H1 (cell line): ENCODE measurements at regions not wholly inside any gene's neighbourhood (a gene's known extent, or its start where the extent isn't known, plus 50 kb on each side); places are given as distances from the start of the nearest gene placed in this dataset.

Experiments used
- CTCF ChIA-PET: fragments of 300-600 bp; sonication (Branson Sonifier 250); formaldehyde crosslinking; loops from one replicate; lab custom pipeline; 2021; ENCODE audit not compliant: partially characterized antibody; lab: Charles Lee
- POLR2A ChIA-PET: fragments of 300-600 bp; sonication (Branson Sonifier 250); formaldehyde crosslinking; loops from one replicate; lab custom pipeline; 2021; ENCODE audit warnings: inconsistent platforms; ENCODE audit not compliant: partially characterized antibody; lab: Charles Lee
- DNase-seq, 2 experiments: peaks; one replicate each; pipeline versions ENCODE4 v3.0.0 to v3.0.0-alpha.2; 2010 to 2022; ENCODE audit warnings: low spot score in 2 of 2, low read depth in 1 of 2, mixed read lengths in 1 of 2
- FAIRE-seq: peaks from 2 replicates; lab custom pipeline; 2011; peaks lifted over from hg19 to GRCh38; lab: Jason Lieb, UNC
- H2AFZ ChIP-seq: 2 replicates; pipeline ENCODE4 v1.8.1; 2012; ENCODE audit warnings: low read length, inconsistent platforms
- H2AK5ac ChIP-seq: 2 replicates; pipeline ENCODE4 v1.6.1; 2013; ENCODE audit warnings: low read depth, low read length
- H2BK120ac ChIP-seq: replicated peaks from 2 replicates; pipeline ENCODE3; 2013; ENCODE audit warnings: low read depth, low read length, inconsistent platforms
- H2BK12ac ChIP-seq: 2 replicates; pipeline ENCODE4 v1.6.1; 2013; ENCODE audit warnings: low read depth, low read length
- H2BK15ac ChIP-seq: 2 replicates; pipeline ENCODE4 v1.6.1; 2013; ENCODE audit warnings: low read length
- H2BK20ac ChIP-seq: 2 replicates; pipeline ENCODE4 v1.6.1; 2013; ENCODE audit warnings: low read length
- H2BK5ac ChIP-seq: 2 replicates; pipeline ENCODE4 v1.6.1; 2013; ENCODE audit warnings: low read depth, low read length
- H3K14ac ChIP-seq: 2 replicates; pipeline ENCODE4 v1.6.1; 2013; ENCODE audit warnings: inconsistent platforms; ENCODE audit not compliant: insufficient read length
- H3K18ac ChIP-seq: 2 replicates; pipeline ENCODE4 v1.6.1; 2013; ENCODE audit warnings: low read length; ENCODE audit errors: extremely low read depth
- H3K23ac ChIP-seq: 2 replicates; pipeline ENCODE4 v1.6.1; 2013; ENCODE audit warnings: inconsistent platforms; ENCODE audit not compliant: insufficient read length
- H3K23me2 ChIP-seq: 2 replicates; pipeline ENCODE4 v1.6.1; 2013; ENCODE audit warnings: low read depth, low read length
- H3K27ac ChIP-seq: 2 replicates; pipeline ENCODE4 v1.6.1; 2011; ENCODE audit warnings: low read depth, low read length, inconsistent platforms
- H3K27me3 ChIP-seq, 4 experiments: replicated peaks in 1 of 4; 1 replicate in 1 of 4; 2 replicates in 3 of 4; pipeline versions ENCODE4 v1.6.1 to v1.8.1; 2011 to 2013; ENCODE audit warnings: low read length in 3 of 4, mild to moderate bottlenecking in 3 of 4, inconsistent platforms in 2 of 4, mixed read lengths in 2 of 4, moderate library complexity in 1 of 4; ENCODE audit not compliant: control insufficient read depth in 3 of 4, insufficient read depth in 3 of 4; ENCODE audit errors: extremely low read depth in 1 of 4
- H3K36me3 ChIP-seq, 4 experiments: 2 replicates each; pipeline versions ENCODE4 v1.6.1 to v1.8.1; 2011 to 2013; ENCODE audit warnings: mild to moderate bottlenecking in 4 of 4, low read length in 3 of 4, moderate library complexity in 2 of 4, control low read depth in 1 of 4, inconsistent platforms in 1 of 4; ENCODE audit not compliant: insufficient read depth in 4 of 4, control insufficient read depth in 2 of 4
- H3K4ac ChIP-seq: replicated peaks from 2 replicates; pipeline ENCODE3; 2013; ENCODE audit warnings: low read length, low read depth, mixed read lengths, inconsistent platforms; ENCODE audit not compliant: insufficient read length
- H3K4me1 ChIP-seq, 4 experiments: replicated peaks in 1 of 4; 1 replicate in 1 of 4; 2 replicates in 3 of 4; pipeline versions ENCODE4 v1.6.1 to v1.8.1; 2011 to 2013; ENCODE audit warnings: low read length in 3 of 4, inconsistent platforms in 2 of 4, mixed read lengths in 1 of 4; ENCODE audit not compliant: insufficient read depth in 4 of 4, control insufficient read depth in 3 of 4
- H3K4me2 ChIP-seq, 2 experiments: 2 replicates each; pipeline versions ENCODE4 v1.6.1 to v1.8.1; 2011 to 2013; ENCODE audit warnings: low read depth in 2 of 2, low read length in 2 of 2, control low read depth in 1 of 2, inconsistent platforms in 1 of 2, mild to moderate bottlenecking in 1 of 2; ENCODE audit not compliant: insufficient read depth in 1 of 2
- H3K4me3 ChIP-seq, 4 experiments: fragments of 200-600, 300-600 bp in 1 of 4; sonication (generic), shearing (Covaris generic), sonication (Bioruptor Twin) in 1 of 4; 2 replicates each; pipeline versions ENCODE4 v1.5.1 to v1.8.1; 2011 to 2016; ENCODE audit warnings: low read length in 4 of 4, low read depth in 3 of 4, control low read depth in 2 of 4, inconsistent platforms in 2 of 4, mild to moderate bottlenecking in 2 of 4, mixed read lengths in 1 of 4, moderate library complexity in 1 of 4; ENCODE audit not compliant: insufficient read depth in 2 of 4; ENCODE audit errors: extremely low read depth in 1 of 4
- H3K56ac ChIP-seq: replicated peaks from 2 replicates; pipeline ENCODE3; 2013; ENCODE audit warnings: low read depth, mild to moderate bottlenecking, mixed read lengths, low read length, inconsistent platforms; ENCODE audit not compliant: insufficient read length
- H3K79me1 ChIP-seq: 2 replicates; pipeline ENCODE4 v1.6.1; 2013; ENCODE audit warnings: low read depth, low read length, control low read depth
- H3K79me2 ChIP-seq, 2 experiments: 2 replicates each; pipeline versions ENCODE4 v1.6.1 to v1.8.1; 2012 to 2013; ENCODE audit warnings: low read length in 2 of 2, mild to moderate bottlenecking in 2 of 2, inconsistent platforms in 1 of 2; ENCODE audit not compliant: insufficient read depth in 2 of 2, control insufficient read depth in 1 of 2
- H3K9ac ChIP-seq, 4 experiments: replicated peaks in 1 of 4; 1 replicate in 1 of 4; 2 replicates in 3 of 4; pipeline versions ENCODE4 v1.6.1 to v1.8.1; 2011 to 2013; ENCODE audit warnings: low read depth in 3 of 4, low read length in 3 of 4, control low read depth in 2 of 4, mild to moderate bottlenecking in 2 of 4, moderate library complexity in 2 of 4, inconsistent platforms in 1 of 4; ENCODE audit errors: extremely low read depth in 1 of 4
- H3K9me3 ChIP-seq, 2 experiments: 2 replicates each; pipeline versions ENCODE4 v1.6.1 to v1.8.1; 2012 to 2013; ENCODE audit warnings: mild to moderate bottlenecking in 2 of 2, moderate library complexity in 2 of 2, control low read depth in 1 of 2, inconsistent platforms in 1 of 2, low read depth in 1 of 2, low read length in 1 of 2, mixed read lengths in 1 of 2; ENCODE audit not compliant: insufficient read depth in 2 of 2
- H4K20me1 ChIP-seq, 2 experiments: replicated peaks in 1 of 2; 2 replicates each; pipeline versions ENCODE3 to v1.8.1; 2011 to 2013; ENCODE audit warnings: inconsistent platforms in 2 of 2, low read length in 2 of 2, mild to moderate bottlenecking in 1 of 2; ENCODE audit not compliant: insufficient read depth in 2 of 2, control insufficient read depth in 1 of 2
- H4K5ac ChIP-seq: 2 replicates; pipeline ENCODE4 v1.6.1; 2013; ENCODE audit warnings: low read length, low read depth, mixed read lengths, inconsistent platforms; ENCODE audit not compliant: insufficient read length
- H4K8ac ChIP-seq: 2 replicates; pipeline ENCODE4 v1.8.0; 2013; ENCODE audit warnings: mild to moderate bottlenecking, moderate library complexity, low read length, inconsistent platforms; ENCODE audit not compliant: insufficient read depth; ENCODE audit errors: extremely low read depth
- H4K91ac ChIP-seq: replicated peaks from 2 replicates; pipeline ENCODE3; 2013; ENCODE audit warnings: low read length, mixed read lengths, inconsistent platforms; ENCODE audit not compliant: insufficient read length
- BCL11A ChIP-seq, 2 experiments: IDR thresholded peaks; one replicate each; pipeline ENCODE4 v1.6.1; 2011; ENCODE audit warnings: low read depth in 2 of 2, low read length in 2 of 2, mild to moderate bottlenecking in 2 of 2
- TCF12 ChIP-seq: IDR thresholded peaks from 2 replicates; pipeline ENCODE4 v1.6.1; 2011; ENCODE audit warnings: low read depth, mild to moderate bottlenecking, low read length
- WGBS, 2 experiments: shearing (Covaris generic) in 1 of 2; methylation state at CpG; one replicate each; pipeline versions ENCODE4 v1.1.6 to v1.1.7; 2013 to 2015; ENCODE audit warnings: low lambda C conversion rate in 2 of 2, mixed read lengths in 2 of 2, inconsistent platforms in 1 of 2, low coverage in 1 of 2, missing lambda C conversion rate in 1 of 2; ENCODE audit not compliant: insufficient replicate concordance in 2 of 2, insufficient coverage in 1 of 2, insufficient read length in 1 of 2; ENCODE audit errors: extremely low coverage in 1 of 2, missing lambda C conversion rate in 1 of 2; 5-methylcytosine and 5-hydroxymethylcytosine counted together

- no peak overlapping the region for H3K9ac ChIP-seq
- no peak overlapping the region for H3K14ac ChIP-seq
- TF ChIP-seq TCF12, result no peak
- TF ChIP-seq BCL11A (IDR thresholded peaks at IDR 0.05; ENCODE audit: low read depth in 2 of 2, low read length in 2 of 2), result no peak
- no peak overlapping the region for H3K27ac ChIP-seq
- H3K27me3 ChIP-seq, result no peaks in the 10 kb centered on the region
- FAIRE-seq (no peak), DNase-seq (no peak)
- no peaks in the 10 kb centered on the region for H3K79me2 ChIP-seq
- no peak overlapping the region for H3K4ac ChIP-seq
- no peak overlapping the region for H2BK120ac ChIP-seq
- no peak overlapping the region for H3K18ac ChIP-seq
- no peaks in the 10 kb centered on the region for H4K20me1 ChIP-seq
- H3K23ac ChIP-seq, result no peak overlapping the region
- no peak overlapping the region for H4K5ac ChIP-seq
- no peak overlapping the region for H3K4me3 ChIP-seq
- H3K4me2 ChIP-seq, result no peak overlapping the region
- 92% methylated on average over 8 of the region's 8 CpGs; no CpG with 5 or more reads in 1 of the 2 experiments for WGBS, 2 experiments
- H2BK12ac ChIP-seq, result no peak overlapping the region
- no peak overlapping the region for H2AK5ac ChIP-seq
- no peaks in the 10 kb centered on the region for H3K23me2 ChIP-seq
- H4K91ac ChIP-seq, result no peak overlapping the region
- no peak overlapping the region for H2BK5ac ChIP-seq
- no peaks in the 10 kb centered on the region for H3K36me3 ChIP-seq
- no peak overlapping the region for H3K56ac ChIP-seq
- H3K9me3 ChIP-seq, result no peaks in the 10 kb centered on the region
- no peaks in the 10 kb centered on the region for H3K4me1 ChIP-seq
- no peaks in the 10 kb centered on the region for H3K79me1 ChIP-seq
- H4K8ac ChIP-seq, result no peak overlapping the region
- POLR2A ChIA-PET, result no interaction called here
- no peak overlapping the region for H2BK15ac ChIP-seq
- CTCF ChIA-PET, result interaction anchor here (1.4 to 1.6 kb wide), 2 partner anchors 30 to 148 kb away, joined by 3 to 4 read pairs; no protein-coding TSS in a partner anchor
- no peak overlapping the region for H2AFZ ChIP-seq
- H2BK20ac ChIP-seq, result no peak overlapping the region
These were observed 165.7 kb downstream of the PTPN20 start for GRCh38 chr10:47076949-47077361.
